ENCODE measurements at regions not wholly inside any gene's neighbourhood (a gene's known extent, or its start where the extent isn't known, plus 50 kb on each side); places are given as distances from the start of the nearest gene placed in this dataset.
"Not testable (repeated sequence)": the region's sequence is repeated elsewhere in the genome, so short reads cannot be mapped to it uniquely, and the experiment has no call there.

DNA sequence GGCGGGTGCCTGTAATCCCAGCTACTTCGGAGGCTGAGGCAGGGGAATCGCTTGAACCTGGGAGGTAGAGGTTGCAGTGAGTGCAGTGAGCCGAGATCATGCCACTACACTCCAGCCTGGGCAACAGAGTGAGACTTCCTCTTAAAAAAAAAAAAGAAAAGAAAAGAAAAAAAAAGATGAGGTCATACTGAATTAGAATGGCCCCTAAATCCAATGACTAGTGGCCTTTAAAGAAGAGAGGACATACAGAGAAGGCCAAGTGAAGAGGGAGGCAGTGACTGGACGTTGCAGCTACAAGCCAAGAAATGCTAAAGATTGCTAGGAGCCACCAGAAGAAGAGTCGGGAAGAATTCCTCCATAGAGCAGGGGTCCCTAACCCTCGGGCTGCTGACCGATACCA is 76.9 kb upstream of the TIAM1 start:
- no peak for DNase-seq (ENCODE audit: low read depth)
- TF ChIP-seq, protein P1, sequence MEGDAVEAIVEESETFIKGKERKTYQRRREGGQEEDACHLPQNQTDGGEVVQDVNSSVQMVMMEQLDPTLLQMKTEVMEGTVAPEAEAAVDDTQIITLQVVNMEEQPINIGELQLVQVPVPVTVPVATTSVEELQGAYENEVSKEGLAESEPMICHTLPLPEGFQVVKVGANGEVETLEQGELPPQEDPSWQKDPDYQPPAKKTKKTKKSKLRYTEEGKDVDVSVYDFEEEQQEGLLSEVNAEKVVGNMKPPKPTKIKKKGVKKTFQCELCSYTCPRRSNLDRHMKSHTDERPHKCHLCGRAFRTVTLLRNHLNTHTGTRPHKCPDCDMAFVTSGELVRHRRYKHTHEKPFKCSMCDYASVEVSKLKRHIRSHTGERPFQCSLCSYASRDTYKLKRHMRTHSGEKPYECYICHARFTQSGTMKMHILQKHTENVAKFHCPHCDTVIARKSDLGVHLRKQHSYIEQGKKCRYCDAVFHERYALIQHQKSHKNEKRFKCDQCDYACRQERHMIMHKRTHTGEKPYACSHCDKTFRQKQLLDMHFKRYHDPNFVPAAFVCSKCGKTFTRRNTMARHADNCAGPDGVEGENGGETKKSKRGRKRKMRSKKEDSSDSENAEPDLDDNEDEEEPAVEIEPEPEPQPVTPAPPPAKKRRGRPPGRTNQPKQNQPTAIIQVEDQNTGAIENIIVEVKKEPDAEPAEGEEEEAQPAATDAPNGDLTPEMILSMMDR (IDR thresholded peaks at IDR 0.05; ENCODE audit: low read depth, low read length, missing control alignments), result no peak
- no peak overlapping the region for H3K4me3 ChIP-seq (ENCODE audit: low read depth, low read length)
- in situ Hi-C loops (cut with HindIII; ENCODE audit: low sequenced_read_pairs), result no loop called here

DNA sequence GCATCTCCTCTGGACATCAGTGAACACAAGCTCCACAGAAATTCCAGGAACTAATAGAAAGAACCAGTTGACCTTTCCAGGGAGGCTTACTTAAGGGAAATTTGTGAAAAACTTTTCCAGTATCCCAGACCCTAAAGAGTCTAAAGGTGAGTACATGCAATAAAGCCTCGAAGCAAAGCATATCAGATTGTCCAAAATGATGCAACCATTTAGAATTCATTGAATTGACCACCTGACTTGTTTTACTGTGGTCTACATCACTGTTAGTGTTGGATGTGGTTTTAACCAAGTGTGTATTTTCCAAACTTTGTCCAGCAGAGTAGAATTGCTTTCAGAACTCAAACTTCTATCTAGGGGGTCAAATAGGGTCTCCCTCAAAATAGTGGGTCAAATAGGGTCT is 76.3 kb upstream of the TIAM1 start:
- TF ChIP-seq, protein P1 (IDR thresholded peaks at IDR 0.05; ENCODE audit: low read depth, low read length, missing control alignments), result no peak
- in situ Hi-C loops (cut with HindIII; ENCODE audit: low sequenced_read_pairs), result no loop called here
- no peak overlapping the region for H3K4me3 ChIP-seq (ENCODE audit: low read depth, low read length)
- DNase-seq (ENCODE audit: low read depth), result no peak

DNA sequence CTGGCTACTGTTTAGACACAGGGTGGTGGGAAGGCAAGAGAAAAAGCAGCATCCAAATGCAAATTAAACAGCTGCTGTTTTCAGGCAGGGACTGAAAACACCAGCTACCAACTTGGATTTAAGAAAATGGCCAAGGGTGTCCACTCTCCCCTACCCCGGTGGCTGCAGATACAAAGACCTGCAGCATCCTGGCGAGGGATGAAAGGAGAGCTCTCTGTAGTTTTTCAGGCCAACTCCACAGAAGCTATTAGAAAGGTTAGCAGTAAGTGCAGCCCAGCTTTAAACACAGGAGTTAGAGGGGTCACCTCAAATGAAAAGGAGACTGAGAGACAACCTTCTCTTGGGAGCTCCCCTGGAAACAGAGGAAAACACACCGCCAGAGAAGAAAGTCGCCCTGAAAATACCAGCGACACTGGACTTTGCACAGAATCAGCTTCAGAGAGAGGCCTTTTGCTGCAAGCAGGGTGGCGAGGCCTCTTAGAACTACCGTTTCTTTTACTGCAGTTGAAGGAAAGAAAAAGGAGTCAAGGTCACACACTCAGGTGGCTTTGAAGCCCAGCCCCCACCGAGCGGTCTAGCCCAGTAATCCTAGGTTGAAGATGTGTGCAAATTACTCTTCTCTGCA is 74.4 kb upstream of the TIAM1 start:
- TF ChIP-seq, protein P1 (IDR thresholded peaks at IDR 0.05; ENCODE audit: low read depth, low read length, missing control alignments), result no peak
- in situ Hi-C loops (cut with HindIII; ENCODE audit: low sequenced_read_pairs), result no loop called here
- no peak for DNase-seq (ENCODE audit: low read depth)
- H3K4me3 ChIP-seq (ENCODE audit: low read depth, low read length), result no peak overlapping the region

DNA sequence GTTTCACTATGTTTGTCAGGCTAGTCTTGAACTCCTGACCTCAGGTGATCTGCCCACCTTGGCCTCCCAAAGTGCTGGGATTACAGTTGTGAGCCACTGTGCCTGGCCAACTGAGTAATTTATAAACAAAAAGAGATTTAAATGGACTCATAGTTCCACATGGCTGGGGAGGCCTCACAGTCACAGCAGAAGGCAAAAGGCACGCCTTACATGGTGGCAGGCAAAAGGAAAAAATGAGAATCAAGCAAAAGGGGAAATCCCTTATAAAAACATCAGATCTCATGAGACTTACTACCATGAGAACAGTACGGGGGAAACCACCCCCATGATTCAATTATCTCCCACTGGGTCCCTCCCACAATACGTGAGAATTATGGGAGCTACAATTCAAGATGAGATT is 73.2 kb upstream of the TIAM1 start:
- H3K4me3 ChIP-seq (ENCODE audit: low read depth, low read length); DNase-seq (ENCODE audit: low read depth); in situ Hi-C loops (cut with HindIII; ENCODE audit: low sequenced_read_pairs): not testable (repeated sequence)

DNA sequence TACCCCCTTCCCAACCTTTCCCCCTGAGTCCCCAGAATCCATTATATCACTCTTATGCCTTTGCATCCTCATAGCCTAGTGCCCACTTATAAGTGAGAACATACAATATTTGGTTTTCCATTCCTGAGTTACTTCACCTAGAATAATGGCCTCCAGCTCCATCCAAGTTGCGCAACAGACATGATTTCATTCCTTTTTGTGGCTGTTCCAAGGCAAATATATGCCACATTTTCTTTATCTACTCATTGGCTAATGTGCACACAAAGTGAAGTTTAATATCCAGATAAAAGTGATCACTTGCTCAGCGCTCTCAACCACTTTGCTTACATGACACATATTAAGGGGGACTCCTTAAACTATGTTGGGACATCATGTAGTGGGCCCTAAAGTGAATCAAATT is 72.4 kb upstream of the TIAM1 start:
- no peak overlapping the region for H3K4me3 ChIP-seq (ENCODE audit: low read depth, low read length)
- TF ChIP-seq, protein P1 (IDR thresholded peaks at IDR 0.05; ENCODE audit: low read depth, low read length, missing control alignments), result no peak
- DNase-seq (ENCODE audit: low read depth), result no peak
- in situ Hi-C loops (cut with HindIII; ENCODE audit: low sequenced_read_pairs), result no loop called here

DNA sequence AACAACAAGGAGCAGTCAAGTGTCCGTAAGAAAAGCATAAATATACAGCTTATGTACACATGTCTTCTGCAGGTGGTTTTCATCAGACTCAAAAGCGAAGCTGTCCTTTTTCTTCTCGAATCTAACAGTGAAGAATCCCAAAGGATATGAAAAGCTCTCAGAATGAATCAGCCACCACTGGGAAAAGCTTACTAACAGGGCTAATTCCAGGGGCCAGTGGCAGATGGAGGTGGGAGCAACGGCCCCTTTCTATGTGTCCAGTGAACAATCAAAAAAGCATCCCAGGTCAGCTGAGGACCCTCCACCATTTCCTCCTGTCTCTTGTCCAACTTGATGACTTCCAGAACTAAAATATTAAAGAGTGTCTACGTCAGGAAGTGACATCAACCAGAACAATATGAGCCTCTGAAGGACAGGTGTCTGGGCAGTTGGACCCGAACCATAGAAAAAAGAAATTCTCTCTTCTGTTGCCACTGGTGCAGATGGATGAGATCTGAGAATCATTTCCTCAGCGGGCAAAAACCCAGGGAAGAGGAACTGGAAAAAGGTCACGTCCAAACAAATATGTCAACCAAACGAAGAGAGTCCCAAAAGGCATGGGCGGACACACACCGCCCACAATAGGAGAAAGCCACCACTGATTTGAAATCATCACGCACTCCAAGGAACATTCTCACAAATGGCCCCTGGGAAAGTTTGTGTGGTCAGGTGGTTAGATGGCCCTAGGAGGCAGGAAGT is 70.4 kb upstream of the TIAM1 start:
- TF ChIP-seq, protein P1 (IDR thresholded peaks at IDR 0.05; ENCODE audit: low read depth, low read length, missing control alignments), result no peak
- in situ Hi-C loops (cut with HindIII; ENCODE audit: low sequenced_read_pairs), result no loop called here
- H3K4me3 ChIP-seq (ENCODE audit: low read depth, low read length), result no peak overlapping the region
- no peak for DNase-seq (ENCODE audit: low read depth)

DNA sequence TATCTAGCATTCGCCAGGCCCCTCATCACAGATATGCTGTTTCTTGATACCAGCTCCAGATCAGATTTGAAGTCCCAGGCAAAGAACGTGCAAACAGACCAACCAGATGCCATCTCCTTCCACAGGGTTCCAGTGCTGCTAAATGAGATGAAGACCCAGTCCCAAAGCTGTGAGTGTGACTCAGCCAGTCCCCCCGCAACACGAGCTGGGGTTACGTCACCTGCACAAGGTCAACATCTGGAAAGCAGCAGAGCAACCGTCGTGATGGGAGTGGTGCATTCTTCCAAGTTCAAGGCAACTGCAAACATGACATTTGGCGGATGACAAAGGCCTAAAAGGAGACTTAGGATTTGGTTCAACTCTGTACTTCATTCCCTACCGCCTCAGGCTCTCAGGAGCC is 69.6 kb upstream of the TIAM1 start:
- H3K4me3 ChIP-seq (ENCODE audit: low read depth, low read length), result no peak overlapping the region
- DNase-seq (ENCODE audit: low read depth), result no peak
- in situ Hi-C loops (cut with HindIII; ENCODE audit: low sequenced_read_pairs), result no loop called here
- TF ChIP-seq, protein P1 (IDR thresholded peaks at IDR 0.05; ENCODE audit: low read depth, low read length, missing control alignments), result no peak

All from astrocyte of the cerebellum (primary cell).